UCSD-AML1 (cell line): ENCODE measurements at regions not wholly inside any gene's neighbourhood (a gene's known extent, or its start where the extent isn't known, plus 50 kb on each side); places are given as distances from the start of the nearest gene placed in this dataset.
"Not testable (repeated sequence)": the region's sequence is repeated elsewhere in the genome, so short reads cannot be mapped to it uniquely, and the experiment has no call there.

Experiments used
- DNase-seq: peaks from one replicate; lab custom pipeline; 2025; ENCODE audit not compliant: unreplicated experiment; lab: John Stamatoyannopoulos, UW

GRCh38 chr17:16888413-16889087 lies 83.4 kb downstream of the TNFRSF13B start:
- DNase-seq = no peak

GRCh38 chr17:16887523-16888095 lies 84.3 kb downstream of the TNFRSF13B start:
- DNase-seq = no peak

- DNase-seq = no peak
Measured at GRCh38 chr17:16886655-16887322, 85.1 kb downstream of the TNFRSF13B start.

GRCh38 chr17:16885204-16885603 lies 86.7 kb downstream of the TNFRSF13B start:
- DNase-seq = not testable (repeated sequence)

- DNase-seq = not testable (repeated sequence)
Measured at GRCh38 chr17:16882926-16883265, 89.0 kb downstream of the TNFRSF13B start.

- no peak for DNase-seq
Measured at GRCh38 chr17:16882243-16882925, 89.5 kb downstream of the TNFRSF13B start.

GRCh38 chr17:16881239-16881924 lies 90.5 kb downstream of the TNFRSF13B start:
- no peak for DNase-seq

GRCh38 chr17:16880843-16881230 lies 91.1 kb downstream of the TNFRSF13B start:
- no peak for DNase-seq

GRCh38 chr17:16880121-16880842 lies 91.6 kb downstream of the TNFRSF13B start:
- DNase-seq = no peak

- no peak for DNase-seq
Measured at GRCh38 chr17:16879686-16880085, 92.2 kb downstream of the TNFRSF13B start.

GRCh38 chr17:16878606-16879005 lies 93.3 kb downstream of the TNFRSF13B start:
- no peak for DNase-seq

GRCh38 chr17:16878084-16878483 lies 93.8 kb downstream of the TNFRSF13B start:
- DNase-seq = no peak

GRCh38 chr17:16877099-16877498 lies 94.8 kb downstream of the TNFRSF13B start:
- no peak for DNase-seq

- DNase-seq = no peak
Measured at GRCh38 chr17:16875662-16876061, 96.3 kb downstream of the TNFRSF13B start.

GRCh38 chr17:16874216-16874615 lies 97.7 kb downstream of the TNFRSF13B start:
- not testable (repeated sequence) for DNase-seq

- peak; percentile 19 for DNase-seq
Measured at GRCh38 chr17:16873174-16874035, 98.5 kb downstream of the TNFRSF13B start.

- DNase-seq = no peak
Measured at GRCh38 chr17:16872351-16873173, 99.4 kb downstream of the TNFRSF13B start.

GRCh38 chr17:16871446-16872190 lies 100.3 kb downstream of the TNFRSF13B start:
- not testable (repeated sequence) for DNase-seq
